Motor neuron (in vitro differentiated cells): ENCODE measurements at regions not wholly inside any gene's neighbourhood (a gene's known extent, or its start where the extent isn't known, plus 50 kb on each side); places are given as distances from the start of the nearest gene placed in this dataset.
"Not testable (repeated sequence)": the region's sequence is repeated elsewhere in the genome, so short reads cannot be mapped to it uniquely, and the experiment has no call there.

ENCODE experiments used
- ATAC-seq, 8 experiments: fragments of 200-7000 bp; cut with Tn5 transposase; replicated peaks in 6 of 8; 2 replicates each; pipeline ENCODE4 v1.8.0; 2021; ENCODE audit warnings: mild to moderate bottlenecking in 8 of 8, moderate library complexity in 8 of 8
- H3K27ac ChIP-seq, 2 donors: fragments of 250-450 bp; sonication (Bioruptor Pico); 2 replicates each; pipeline ENCODE4 v1.9.0; 2021; ENCODE audit warnings: antibody characterized with exemption in 2 of 2, mild to moderate bottlenecking in 2 of 2, moderate library complexity in 1 of 2
- H3K4me1 ChIP-seq, 2 donors: fragments of 250-450 bp; sonication (Bioruptor Pico); replicated peaks in 1 of 2; 2 replicates each; pipeline ENCODE4 v1.6.1; 2021; ENCODE audit warnings: antibody characterized with exemption in 2 of 2, mild to moderate bottlenecking in 2 of 2, moderate library complexity in 1 of 2
- H3K4me3 ChIP-seq, 5 donors: fragments of 250-450 bp; sonication (Bioruptor Pico); 2 replicates each; pipeline ENCODE4 v1.9.0; 2021; ENCODE audit warnings: antibody characterized with exemption in 5 of 5, mild to moderate bottlenecking in 5 of 5, moderate library complexity in 4 of 5
- WGBS, 10 experiments: fragments of 450-650 bp; shearing (Covaris generic); methylation state at CpG; one replicate each; pipeline ENCODE4 v1.0.0; 2022; 5-methylcytosine and 5-hydroxymethylcytosine counted together
- in situ Hi-C, 9 experiments: fragments of 400-800 bp; cut with MboI; loops; one replicate each; pipeline ENCODE4 v1.15.0; 2021; ENCODE audit warnings: low sequenced_read_pairs in 9 of 9, low pct_unique_long_range_greater_than_20kb in 2 of 9; ENCODE audit not compliant: unreplicated experiment in 9 of 9

- no peak for ATAC-seq
- in situ Hi-C loops: no loop called here
- Histone ChIP-seq H3K4me1 (no peaks in the 10 kb centered on the region), H3K27ac (no peak overlapping the region), H3K4me3 (no peak overlapping the region)
- WGBS, 10 experiments: 0 to 100% (median 83%) methylated on average over 1 to 2 of the region's 2 CpGs; no CpG with 5 or more reads in 1 of the 10 experiments
Observed at GRCh38 chr6:141965016-141965545, 167.6 kb upstream of the GJE1 start.

DNA sequence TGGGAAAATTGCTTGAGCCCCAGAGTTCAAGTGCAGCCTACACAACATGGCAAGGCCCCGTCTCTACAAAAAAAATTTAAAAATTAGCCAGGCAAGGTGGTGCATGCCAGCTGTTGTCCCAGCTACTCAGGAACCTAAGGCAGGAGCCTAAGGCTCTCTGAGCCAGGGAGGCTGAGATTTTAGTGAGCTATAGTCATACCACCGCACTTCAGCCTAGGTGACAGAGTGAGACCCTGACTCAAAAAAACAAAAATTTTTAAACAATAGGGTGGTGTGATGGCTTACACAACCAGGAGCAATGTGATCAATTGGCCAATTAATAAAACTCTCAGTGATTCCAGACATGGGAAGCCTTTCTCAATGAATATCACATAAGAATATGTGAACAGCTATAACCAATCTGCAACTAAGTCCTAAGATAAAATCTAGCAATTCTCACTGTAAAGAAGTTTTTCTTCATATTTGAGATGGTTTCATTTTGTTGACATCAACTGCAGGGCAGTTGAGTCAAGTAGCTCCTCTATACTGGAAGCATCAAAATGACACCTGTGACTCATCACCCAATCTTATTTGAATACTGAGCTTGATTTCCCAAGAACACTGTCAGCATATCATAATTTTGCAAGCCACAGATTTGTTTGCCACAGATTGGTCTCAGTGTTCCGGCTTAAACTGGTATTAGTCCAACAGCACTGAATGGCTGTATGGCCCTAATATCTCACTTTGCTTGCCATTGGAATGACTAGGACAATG, 169.0 kb upstream of the GJE1 start:
- no peak overlapping the region for H3K4me3 ChIP-seq
- in situ Hi-C loops: no loop called here
- H3K27ac ChIP-seq: no peak overlapping the region
- no peaks in the 10 kb centered on the region for H3K4me1 ChIP-seq
- WGBS, 10 experiments: 0 to 100% (median 90%) methylated on average over 1 to 2 of the region's 3 CpGs; no CpG with 5 or more reads in 3 of the 10 experiments
- ATAC-seq: peak in 2 of 8 experiments; percentile 53 to 83

- in situ Hi-C loops: no loop called here
- Histone ChIP-seq H3K27ac (no peak overlapping the region), H3K4me3 (no peak overlapping the region), H3K4me1 (no peaks in the 10 kb centered on the region)
- 0 to 100% (median 76%) methylated on average over 1 to 4 of the region's 4 CpGs; no CpG with 5 or more reads in 1 of the 10 experiments for WGBS, 10 experiments
- no peak for ATAC-seq
Observed at GRCh38 chr6:141957271-141957670, 175.5 kb upstream of the GJE1 start.

DNA sequence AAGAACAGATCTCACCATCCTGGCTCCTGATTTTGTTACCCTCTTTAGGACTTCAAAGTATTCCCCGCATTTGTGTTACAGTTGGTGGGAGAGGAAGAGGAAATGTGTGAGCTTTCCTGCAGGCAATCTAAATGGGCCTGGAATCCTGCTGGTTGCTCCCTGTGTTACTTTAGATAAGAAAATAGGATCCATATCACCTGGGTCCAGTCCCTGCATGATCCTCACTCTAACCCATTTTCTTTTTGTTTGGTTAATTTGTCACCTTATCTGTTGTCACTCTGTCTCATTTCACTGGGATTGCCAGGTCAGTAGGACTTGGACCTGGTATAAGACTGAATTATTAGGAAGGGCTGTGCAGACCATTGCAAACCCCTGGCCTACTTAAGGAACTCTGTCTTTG, 175.9 kb upstream of the GJE1 start:
- ATAC-seq: no peak
- Histone ChIP-seq H3K4me3 (no peak overlapping the region), H3K27ac (no peak overlapping the region), H3K4me1 (no peaks in the 10 kb centered on the region)
- in situ Hi-C loops: no loop called here
- whole genome bisulfite sequencing, 10 experiments: 75 to 100% (median 88%) methylated on average over 1 of the region's 1 CpG; no CpG with 5 or more reads in 4 of the 10 experiments

- ATAC-seq: peak in 1 of 8 experiments; percentile 37
- Histone ChIP-seq H3K4me3 (no peak overlapping the region), H3K4me1 (no peaks in the 10 kb centered on the region), H3K27ac (no peak overlapping the region)
- in situ Hi-C loops: no loop called here
- WGBS, 10 experiments: 30 to 100% (median 62%) methylated on average over 1 to 2 of the region's 3 CpGs; no CpG with 5 or more reads in 5 of the 10 experiments
Observed at GRCh38 chr6:141956046-141956761, 176.5 kb upstream of the GJE1 start.

DNA sequence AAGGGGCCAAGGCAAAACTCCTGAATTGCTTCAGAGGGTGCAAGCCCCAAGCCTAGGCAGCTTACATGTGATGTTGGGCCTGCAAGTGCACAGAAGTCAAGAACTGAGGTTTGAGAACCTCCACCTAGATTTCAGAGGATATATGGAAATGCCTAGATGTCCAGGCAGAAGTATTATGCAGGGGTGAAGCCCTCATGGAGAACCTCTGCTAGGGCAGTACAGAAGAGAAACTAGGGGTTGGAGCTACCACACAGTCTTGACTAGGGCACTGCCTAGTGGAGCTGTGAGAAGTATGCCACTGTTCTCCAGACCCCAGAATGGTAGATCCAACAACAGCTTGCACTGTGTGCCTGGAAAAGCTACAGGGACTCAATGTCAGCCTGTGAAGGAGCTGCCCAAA, 179.7 kb upstream of the GJE1 start:
- no peak for ATAC-seq
- no peak overlapping the region for H3K27ac ChIP-seq
- H3K4me3 ChIP-seq: no peak overlapping the region
- in situ Hi-C loops: no loop called here
- H3K4me1 ChIP-seq: no peaks in the 10 kb centered on the region

DNA sequence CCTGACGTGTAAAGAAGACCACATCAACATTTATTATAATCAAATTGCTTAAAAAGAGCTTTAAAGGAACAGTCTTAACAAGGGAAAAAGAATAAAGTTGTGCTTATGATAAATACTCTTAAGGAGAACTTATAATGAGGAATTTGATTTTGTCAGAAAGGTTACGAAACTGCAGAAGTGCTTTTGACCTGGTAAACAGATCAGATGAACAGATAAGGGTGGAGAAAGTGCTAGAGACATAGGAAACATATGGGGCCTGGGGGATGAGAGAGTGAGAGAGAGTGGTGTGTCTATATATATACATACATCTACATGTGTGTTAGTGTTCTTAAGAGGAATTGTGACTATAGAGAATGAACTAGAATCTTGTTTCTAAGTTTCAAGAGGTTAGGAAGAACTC, 186.2 kb upstream of the GJE1 start:
- Histone ChIP-seq H3K4me1 (no peaks in the 10 kb centered on the region), H3K27ac (no peak overlapping the region), H3K4me3 (no peak overlapping the region)
- WGBS, 10 experiments: 0 to 83% (median 62%) methylated on average over 1 to 2 of the region's 2 CpGs
- in situ Hi-C loops: no loop called here
- no peak for ATAC-seq

GRCh38 chr6:141938664-141939063, 194.1 kb upstream of the GJE1 start:
- peak in 3 of 8 experiments; percentile 16 to 84 (median 69) for ATAC-seq
- 17 to 100% (median 61%) methylated on average over 1 of the region's 1 CpG; no CpG with 5 or more reads in 2 of the 10 experiments for WGBS, 10 experiments
- Histone ChIP-seq H3K27ac (no peak overlapping the region), H3K4me1 (no peaks in the 10 kb centered on the region), H3K4me3 (no peak overlapping the region)
- in situ Hi-C loops: no loop called here

DNA sequence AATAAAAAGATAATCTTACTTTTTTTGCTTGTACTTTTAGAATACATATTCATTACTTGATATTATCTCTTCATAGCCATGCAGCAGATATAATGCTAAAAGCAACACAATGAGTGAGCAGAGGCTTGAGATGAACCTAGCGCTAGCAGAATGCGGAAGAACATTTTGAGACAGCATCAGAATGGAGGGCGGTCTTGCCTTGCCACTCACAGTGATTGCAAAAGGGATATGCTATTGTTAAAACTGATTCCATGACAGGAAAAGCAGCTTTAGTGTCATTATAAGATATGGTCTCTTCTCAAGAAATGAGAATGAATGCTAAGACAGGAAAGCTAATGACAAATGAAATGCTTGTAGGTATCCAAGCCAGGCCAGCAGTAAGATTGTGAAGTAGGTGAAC, 200.0 kb upstream of the GJE1 start:
- in situ Hi-C loops: no loop called here
- ATAC-seq: no peak
- Histone ChIP-seq H3K4me1 (no peaks in the 10 kb centered on the region), H3K4me3 (no peak overlapping the region), H3K27ac (no peak overlapping the region)
- WGBS, 10 experiments: 5 to 100% (median 56%) methylated on average over 2 to 3 of the region's 3 CpGs; no CpG with 5 or more reads in 1 of the 10 experiments

DNA sequence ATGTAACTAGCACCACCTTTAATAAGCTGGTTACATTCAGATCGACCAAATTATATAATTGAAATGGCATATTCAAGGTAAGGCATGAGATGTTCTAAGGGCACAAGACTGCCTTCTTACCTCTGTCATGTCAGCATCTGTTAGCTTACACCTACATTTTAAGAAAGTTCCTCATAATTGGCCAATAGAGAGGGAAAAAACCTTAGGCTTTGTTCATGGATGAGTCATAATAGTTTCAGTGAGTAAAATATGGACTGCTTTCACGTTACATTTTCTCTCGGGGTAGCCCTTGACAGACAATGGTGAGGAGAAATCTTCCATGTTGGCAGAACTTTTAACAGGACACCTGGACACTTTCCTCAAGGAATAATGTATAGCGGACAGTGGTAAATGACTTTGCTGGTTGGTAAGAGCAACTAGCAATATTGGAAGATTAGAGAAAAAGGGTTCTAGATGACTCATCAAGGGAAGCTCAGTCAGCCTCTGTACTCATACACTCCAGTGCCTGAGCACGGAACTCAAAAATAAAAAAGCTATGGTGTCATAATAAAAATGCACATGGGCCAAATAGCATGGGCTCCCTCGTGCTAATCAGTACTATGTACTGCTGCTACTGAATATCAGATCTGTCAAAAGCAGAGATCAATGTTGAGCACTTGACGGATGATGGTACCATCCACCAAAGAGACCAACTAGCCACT, 206.4 kb upstream of the GJE1 start:
- H3K4me3 ChIP-seq, ATAC-seq, in situ Hi-C loops, H3K27ac ChIP-seq, H3K4me1 ChIP-seq: not testable (repeated sequence)
- 36 to 86% (median 60%) methylated on average over 1 to 4 of the region's 7 CpGs; no CpG with 5 or more reads in 3 of the 10 experiments for WGBS, 10 experiments

GRCh38 chr6:141925001-141925400, 207.7 kb upstream of the GJE1 start:
- H3K27ac ChIP-seq: no peak overlapping the region
- ATAC-seq: no peak
- no peak overlapping the region for H3K4me3 ChIP-seq
- no peaks in the 10 kb centered on the region for H3K4me1 ChIP-seq
- in situ Hi-C loops: no loop called here

- in situ Hi-C loops: no loop called here
- no peak overlapping the region for H3K27ac ChIP-seq
- 11 to 100% (median 82%) methylated on average over 1 to 2 of the region's 2 CpGs; no CpG with 5 or more reads in 4 of the 10 experiments for WGBS, 10 experiments
- no peak overlapping the region for H3K4me3 ChIP-seq
- no peak for ATAC-seq
- no peaks in the 10 kb centered on the region for H3K4me1 ChIP-seq
Observed at GRCh38 chr6:141922898-141923297, 209.8 kb upstream of the GJE1 start.
